ENCODE measurements at regions not wholly inside any gene's neighbourhood (a gene's known extent, or its start where the extent isn't known, plus 50 kb on each side); places are given as distances from the start of the nearest gene placed in this dataset.

GRCh38 chr6:132115714-132116366 lies 164.7 kb upstream of the CCN2 start:
- TF ChIP-seq POLR2A (IDR thresholded peaks at IDR 0.05; ENCODE audit: low read length): no peak
- TF ChIP-seq GATA1 (IDR thresholded peaks at IDR 0.05; ENCODE audit: low read depth, low read length): no peak

Measured in erythroblast (primary cell).